ENCODE measurements at regions not wholly inside any gene's neighbourhood (a gene's known extent, or its start where the extent isn't known, plus 50 kb on each side); places are given as distances from the start of the nearest gene placed in this dataset.
"Not testable (repeated sequence)": the region's sequence is repeated elsewhere in the genome, so short reads cannot be mapped to it uniquely, and the experiment has no call there.

DNA sequence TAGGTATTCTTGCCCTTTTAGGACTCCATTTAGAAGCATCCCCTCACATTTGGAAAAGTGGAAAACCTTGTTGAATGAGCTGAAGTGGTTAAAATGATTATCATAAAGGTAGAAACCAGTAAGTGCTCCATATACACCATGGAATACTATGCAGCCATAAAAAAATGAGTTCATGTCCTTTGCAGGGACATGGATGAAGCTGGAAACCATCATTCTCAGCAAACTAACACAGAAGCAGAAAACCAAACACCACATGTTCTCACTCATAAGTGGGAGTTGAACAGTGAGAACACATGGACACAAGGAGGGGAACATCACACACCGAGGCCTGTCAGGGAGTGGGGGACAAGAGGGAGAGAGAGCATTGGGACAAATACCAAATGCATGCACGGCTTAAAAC, 103.8 kb upstream of the GRK3 start:
- H3K4me3 ChIP-seq, H3K4me1 ChIP-seq, H3K27ac ChIP-seq, H3K27me3 ChIP-seq, H3K36me3 ChIP-seq, DNase-seq, H3K9me3 ChIP-seq: not testable (repeated sequence)
- intact Hi-C loops (cut with DNase I; ENCODE audit: low total_unique reads): loop anchor here (10.0 kb wide), 1 partner anchor 244 kb away; no protein-coding TSS in a partner anchor

DNA sequence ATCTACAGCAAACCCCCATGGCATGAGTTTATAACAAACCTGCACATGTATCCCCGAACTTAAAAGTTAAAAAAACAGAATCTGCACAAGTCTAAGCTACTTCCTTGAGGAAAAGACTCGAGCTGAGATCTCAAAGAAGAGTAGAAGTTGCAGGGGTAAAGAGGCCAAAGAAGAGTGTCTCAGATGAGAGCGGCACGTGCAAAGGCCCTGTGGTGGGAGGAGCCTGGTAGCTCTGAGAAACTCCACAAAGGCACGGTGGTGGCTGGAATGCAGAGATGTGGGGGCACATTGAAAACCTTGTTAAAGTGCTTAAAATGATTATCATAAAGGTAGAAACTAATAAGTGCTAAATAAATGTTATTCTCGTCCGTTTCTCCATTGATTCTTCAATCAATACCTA, 103.2 kb upstream of the GRK3 start:
- no peaks in the 10 kb centered on the region for H3K36me3 ChIP-seq
- no peaks in the 10 kb centered on the region for H3K9me3 ChIP-seq
- intact Hi-C loops (cut with DNase I; ENCODE audit: low total_unique reads): loop anchor here (10.0 kb wide), 1 partner anchor 244 kb away; no protein-coding TSS in a partner anchor
- TF ChIP-seq, protein P1, sequence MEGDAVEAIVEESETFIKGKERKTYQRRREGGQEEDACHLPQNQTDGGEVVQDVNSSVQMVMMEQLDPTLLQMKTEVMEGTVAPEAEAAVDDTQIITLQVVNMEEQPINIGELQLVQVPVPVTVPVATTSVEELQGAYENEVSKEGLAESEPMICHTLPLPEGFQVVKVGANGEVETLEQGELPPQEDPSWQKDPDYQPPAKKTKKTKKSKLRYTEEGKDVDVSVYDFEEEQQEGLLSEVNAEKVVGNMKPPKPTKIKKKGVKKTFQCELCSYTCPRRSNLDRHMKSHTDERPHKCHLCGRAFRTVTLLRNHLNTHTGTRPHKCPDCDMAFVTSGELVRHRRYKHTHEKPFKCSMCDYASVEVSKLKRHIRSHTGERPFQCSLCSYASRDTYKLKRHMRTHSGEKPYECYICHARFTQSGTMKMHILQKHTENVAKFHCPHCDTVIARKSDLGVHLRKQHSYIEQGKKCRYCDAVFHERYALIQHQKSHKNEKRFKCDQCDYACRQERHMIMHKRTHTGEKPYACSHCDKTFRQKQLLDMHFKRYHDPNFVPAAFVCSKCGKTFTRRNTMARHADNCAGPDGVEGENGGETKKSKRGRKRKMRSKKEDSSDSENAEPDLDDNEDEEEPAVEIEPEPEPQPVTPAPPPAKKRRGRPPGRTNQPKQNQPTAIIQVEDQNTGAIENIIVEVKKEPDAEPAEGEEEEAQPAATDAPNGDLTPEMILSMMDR (IDR thresholded peaks at IDR 0.05): no peak
- TF ChIP-seq POLR2A (IDR thresholded peaks at IDR 0.05): no peak
- no peaks in the 10 kb centered on the region for H3K27me3 ChIP-seq
- H3K4me3 ChIP-seq: no peak overlapping the region
- no peak overlapping the region for H3K27ac ChIP-seq
- no peak for DNase-seq
- peaks cover 0 to 5% of the 10 kb centered on the region in 2 donors for H3K4me1 ChIP-seq

DNA sequence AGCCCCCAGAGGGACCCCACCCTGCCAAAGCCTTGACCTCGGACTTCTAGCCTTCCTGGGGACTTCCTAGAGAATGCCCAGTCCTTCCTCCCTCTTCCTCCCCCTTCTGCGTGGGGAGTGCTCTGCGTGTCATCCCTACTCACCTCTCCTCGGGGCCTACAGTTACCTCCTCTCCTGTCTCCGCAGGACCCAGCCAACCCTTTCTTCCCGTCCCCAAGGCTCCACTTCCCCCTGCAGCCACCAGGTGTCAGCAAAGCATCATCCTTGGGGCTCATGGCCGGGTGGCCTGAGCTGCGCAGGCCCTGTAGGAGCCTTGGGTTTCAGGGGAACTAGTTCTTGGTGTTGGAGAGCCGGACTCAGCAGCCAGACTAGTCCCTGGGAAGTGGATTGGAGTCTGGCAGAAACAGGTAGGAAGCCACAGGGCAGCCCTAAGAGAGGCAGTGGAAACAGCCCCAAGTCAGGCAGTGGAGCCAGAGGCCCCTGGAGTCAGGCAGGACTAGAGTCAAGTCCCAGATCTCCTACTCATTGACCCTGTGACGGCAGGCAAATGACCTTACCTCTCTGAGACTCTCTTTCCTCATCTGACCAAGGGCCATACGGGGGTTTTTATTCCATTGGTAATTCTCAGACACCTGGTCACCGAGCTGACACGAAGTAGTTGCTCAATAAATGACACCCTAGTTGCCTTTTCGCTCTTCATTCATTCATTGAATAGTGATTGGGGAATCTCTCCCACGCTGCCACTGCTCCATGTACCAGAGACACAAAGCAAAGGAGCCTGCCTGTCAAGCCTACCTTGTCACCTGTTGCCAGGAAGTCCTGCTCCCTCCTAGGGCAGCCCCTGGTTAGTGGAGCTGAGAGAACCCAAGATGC, 101.8 kb upstream of the GRK3 start:
- intact Hi-C loops (cut with DNase I; ENCODE audit: low total_unique reads): loop anchor here (10.0 kb wide), 1 partner anchor 242 kb away; no protein-coding TSS in a partner anchor
- TF ChIP-seq, protein P1 (IDR thresholded peaks at IDR 0.05): peak; percentile 98 to 99 (median 98)
- H3K27me3 ChIP-seq, H3K27ac ChIP-seq, H3K4me1 ChIP-seq, H3K36me3 ChIP-seq, H3K4me3 ChIP-seq, H3K9me3 ChIP-seq: not testable (repeated sequence)
- DNase-seq: peak; percentile 64 to 81

DNA sequence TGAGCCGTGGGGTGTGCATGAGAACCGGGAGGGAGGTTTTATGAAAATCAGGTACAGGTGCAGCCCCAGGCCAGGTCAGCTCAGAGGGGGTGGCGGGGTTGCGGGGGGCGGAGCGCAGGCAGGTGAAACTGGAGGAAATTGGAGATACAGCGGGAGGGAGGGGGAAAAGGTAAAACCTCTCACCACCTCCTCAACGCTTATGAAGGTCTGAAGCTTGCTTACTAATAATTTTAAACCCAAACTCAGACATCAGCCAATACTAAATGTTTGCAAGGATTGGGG, 101.2 kb upstream of the GRK3 start:
- not testable (repeated sequence) for H3K4me3 ChIP-seq, H3K9me3 ChIP-seq, H3K27ac ChIP-seq, H3K27me3 ChIP-seq, H3K4me1 ChIP-seq, DNase-seq, H3K36me3 ChIP-seq
- intact Hi-C loops (cut with DNase I; ENCODE audit: low total_unique reads): loop anchor here (10.0 kb wide), 1 partner anchor 242 kb away; no protein-coding TSS in a partner anchor

DNA sequence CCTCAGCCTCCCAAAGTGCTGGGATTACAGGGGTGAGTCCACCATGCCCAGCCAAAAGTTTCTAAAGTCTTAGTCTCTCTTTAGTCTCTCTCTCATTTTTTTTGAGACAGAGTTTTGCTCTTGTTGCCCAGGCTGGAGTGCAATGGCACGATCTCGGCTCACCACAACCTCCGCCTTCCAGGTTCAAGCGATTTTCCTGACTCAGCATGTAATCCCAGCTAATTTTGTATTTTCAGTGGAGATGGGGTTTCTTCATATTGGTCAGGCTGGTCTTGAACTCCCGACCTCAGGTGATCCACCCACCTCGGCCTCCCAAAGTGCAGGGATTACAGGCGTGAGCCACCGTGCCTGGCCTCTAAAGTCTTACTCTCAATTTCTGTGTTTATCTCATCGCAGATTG, 100.1 kb upstream of the GRK3 start:
- not testable (repeated sequence) for H3K4me1 ChIP-seq, H3K27me3 ChIP-seq, DNase-seq, H3K27ac ChIP-seq, H3K9me3 ChIP-seq, H3K36me3 ChIP-seq, H3K4me3 ChIP-seq
- intact Hi-C loops (cut with DNase I; ENCODE audit: low total_unique reads): loop anchor here (10.0 kb wide), 1 partner anchor 240 kb away; no protein-coding TSS in a partner anchor

GRCh38 chr22:25465949-25466348, 98.5 kb upstream of the GRK3 start:
- H3K27ac ChIP-seq: peak overlapping the region in 1 of 2 donors; percentile 26
- H3K9me3 ChIP-seq: no peaks in the 10 kb centered on the region
- no peak for TF ChIP-seq POLR2A (IDR thresholded peaks at IDR 0.05)
- TF ChIP-seq, protein P1 (IDR thresholded peaks at IDR 0.05): no peak
- no peaks in the 10 kb centered on the region for H3K27me3 ChIP-seq
- intact Hi-C loops (cut with DNase I; ENCODE audit: low total_unique reads): loop anchor here (10.0 kb wide), 1 partner anchor 239 kb away; no protein-coding TSS in a partner anchor
- no peak overlapping the region for H3K4me3 ChIP-seq
- H3K4me1 ChIP-seq: peaks cover 0 to 5% of the 10 kb centered on the region in 2 donors
- no peaks in the 10 kb centered on the region for H3K36me3 ChIP-seq
- DNase-seq: no peak
